GM12865 (cell line): ENCODE measurements at regions not wholly inside any gene's neighbourhood (a gene's known extent, or its start where the extent isn't known, plus 50 kb on each side); places are given as distances from the start of the nearest gene placed in this dataset.

Source experiments
- DNase-seq: peaks from one replicate; pipeline ENCODE4 v3.0.0; 2010; ENCODE audit warnings: low read depth
- H3K4me3 ChIP-seq: 2 replicates; pipeline ENCODE4 v1.5.1; 2011; ENCODE audit warnings: mild to moderate bottlenecking, low read depth, low read length, control low read depth
- TF ChIP-seq, protein P1 (sequence below): IDR thresholded peaks from 2 replicates; pipeline ENCODE4 v1.5.1; 2011; ENCODE audit warnings: low read length, control low read depth, low read depth, inconsistent platforms; ENCODE audit not compliant: insufficient read depth; ENCODE audit errors: missing control alignments

DNA sequence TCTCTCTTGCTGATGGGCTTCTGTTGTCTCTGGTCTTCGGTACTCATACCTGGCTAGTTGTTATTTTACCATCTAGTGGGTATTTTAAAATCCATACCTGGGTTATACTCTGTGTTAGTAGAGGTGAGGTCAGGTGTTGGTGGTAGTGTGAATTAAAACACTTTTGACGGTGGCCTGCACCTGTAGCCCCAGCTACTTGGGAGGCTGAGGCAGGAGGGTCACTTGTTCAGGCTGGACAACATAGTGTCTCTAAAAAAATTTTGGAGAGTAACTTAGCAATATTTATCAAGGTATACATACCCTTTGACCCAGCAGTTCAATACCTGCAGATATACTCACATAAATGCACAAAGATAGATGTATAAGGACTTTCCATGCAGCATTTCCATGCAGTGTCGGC lies 55.4 kb downstream of the GSX1 start:
- TF ChIP-seq, protein P1, sequence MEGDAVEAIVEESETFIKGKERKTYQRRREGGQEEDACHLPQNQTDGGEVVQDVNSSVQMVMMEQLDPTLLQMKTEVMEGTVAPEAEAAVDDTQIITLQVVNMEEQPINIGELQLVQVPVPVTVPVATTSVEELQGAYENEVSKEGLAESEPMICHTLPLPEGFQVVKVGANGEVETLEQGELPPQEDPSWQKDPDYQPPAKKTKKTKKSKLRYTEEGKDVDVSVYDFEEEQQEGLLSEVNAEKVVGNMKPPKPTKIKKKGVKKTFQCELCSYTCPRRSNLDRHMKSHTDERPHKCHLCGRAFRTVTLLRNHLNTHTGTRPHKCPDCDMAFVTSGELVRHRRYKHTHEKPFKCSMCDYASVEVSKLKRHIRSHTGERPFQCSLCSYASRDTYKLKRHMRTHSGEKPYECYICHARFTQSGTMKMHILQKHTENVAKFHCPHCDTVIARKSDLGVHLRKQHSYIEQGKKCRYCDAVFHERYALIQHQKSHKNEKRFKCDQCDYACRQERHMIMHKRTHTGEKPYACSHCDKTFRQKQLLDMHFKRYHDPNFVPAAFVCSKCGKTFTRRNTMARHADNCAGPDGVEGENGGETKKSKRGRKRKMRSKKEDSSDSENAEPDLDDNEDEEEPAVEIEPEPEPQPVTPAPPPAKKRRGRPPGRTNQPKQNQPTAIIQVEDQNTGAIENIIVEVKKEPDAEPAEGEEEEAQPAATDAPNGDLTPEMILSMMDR: no peak
- no peak overlapping the region for H3K4me3 ChIP-seq
- no peak for DNase-seq

DNA sequence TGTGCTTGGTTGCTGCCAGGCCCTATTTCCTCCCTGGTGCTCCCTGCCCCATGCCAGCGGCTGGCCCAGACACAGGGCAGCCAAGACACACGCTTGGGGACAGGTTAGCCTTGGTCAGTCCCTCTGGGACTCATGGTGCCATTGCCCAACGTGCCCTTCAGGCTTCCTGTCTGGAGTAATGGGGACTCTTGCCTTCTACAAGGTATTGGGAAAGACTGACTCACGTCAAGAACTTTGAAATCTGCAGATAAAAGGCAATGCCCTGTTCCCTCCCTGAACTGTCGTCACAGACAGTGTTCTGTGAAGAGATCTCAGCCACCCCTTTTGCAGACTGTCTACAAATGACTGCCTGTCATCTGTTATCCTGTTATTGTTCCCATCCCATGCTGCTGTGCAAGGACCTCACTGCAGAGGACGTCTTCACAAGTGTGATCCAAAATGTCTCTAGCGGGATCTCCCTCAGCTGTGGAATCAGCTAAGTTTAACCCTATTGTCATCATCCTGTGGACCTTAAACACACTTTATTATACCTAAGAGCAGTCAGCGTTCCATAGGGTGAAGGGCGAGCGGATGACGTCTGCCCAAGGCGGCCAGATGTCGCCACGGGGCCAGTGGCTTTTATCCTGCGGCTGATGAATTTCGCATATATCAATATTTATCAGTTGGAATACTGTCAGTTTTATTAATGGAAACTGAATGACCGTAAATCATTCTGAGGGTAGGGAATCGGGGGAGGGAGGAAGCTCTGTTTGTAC lies 59.0 kb downstream of the GSX1 start:
- H3K4me3 ChIP-seq: no peak overlapping the region
- TF ChIP-seq, protein P1: no peak
- DNase-seq: no peak

DNA sequence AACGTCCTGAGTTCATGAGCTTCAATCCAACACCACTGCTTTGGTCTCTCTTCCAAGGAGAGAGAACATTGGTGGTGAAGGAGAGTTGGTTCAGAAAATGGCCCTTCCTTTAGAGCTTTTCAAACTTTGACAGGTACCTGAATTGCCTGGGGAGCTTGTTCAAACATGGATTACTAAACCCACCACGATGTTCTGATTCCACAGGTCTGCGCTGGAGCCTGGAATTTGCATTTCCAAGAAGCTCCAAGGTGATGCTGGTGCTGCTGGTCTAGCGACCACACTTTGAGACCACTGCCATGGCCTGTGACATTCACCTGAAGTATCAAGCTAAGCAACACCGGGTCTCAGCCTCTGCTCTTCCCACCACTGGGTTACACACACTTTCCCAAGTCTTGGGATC lies 60.2 kb downstream of the GSX1 start:
- no peak for DNase-seq
- H3K4me3 ChIP-seq: no peak overlapping the region
- TF ChIP-seq, protein P1: no peak

DNA sequence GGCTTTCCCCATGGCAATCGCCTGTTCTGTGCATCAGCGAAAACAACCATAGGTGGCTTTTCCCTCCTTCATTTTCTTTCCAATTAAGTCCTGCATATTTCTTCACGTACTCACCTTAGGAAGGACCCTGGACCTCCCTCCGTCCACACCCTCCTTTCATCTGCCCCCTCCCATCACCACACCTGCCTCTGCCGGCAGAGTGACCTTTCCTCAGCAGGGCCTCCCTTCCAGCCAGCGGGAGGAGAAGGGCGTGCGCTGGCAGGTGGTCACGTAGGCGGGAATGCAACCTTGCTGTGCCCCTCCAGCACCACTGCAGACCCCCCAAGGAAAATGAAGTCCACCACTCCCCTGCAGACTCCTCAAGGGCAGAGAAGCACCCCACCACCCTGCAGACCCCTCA lies 61.1 kb downstream of the GSX1 start:
- no peak overlapping the region for H3K4me3 ChIP-seq
- no peak for DNase-seq
- TF ChIP-seq, protein P1: no peak

DNA sequence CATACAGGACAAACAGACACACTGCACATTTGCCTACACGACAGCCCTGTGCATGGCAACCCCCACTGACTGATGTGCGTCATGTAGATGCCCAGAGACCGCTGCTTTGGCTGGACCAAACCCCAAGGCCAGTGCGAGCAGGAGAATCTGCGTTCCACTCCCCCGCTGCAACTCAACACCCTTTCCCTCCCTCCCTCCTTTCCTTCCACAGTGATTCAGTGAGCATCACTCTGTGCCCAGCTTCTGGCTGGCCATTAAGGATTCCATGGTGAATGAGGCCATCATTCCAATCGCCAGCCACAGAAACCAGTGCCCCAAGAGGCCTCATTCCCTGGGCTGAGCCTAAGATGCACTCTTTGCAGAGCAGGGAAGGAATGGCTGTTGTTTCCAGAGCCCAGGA lies 61.6 kb downstream of the GSX1 start:
- no peak overlapping the region for H3K4me3 ChIP-seq
- no peak for DNase-seq
- TF ChIP-seq, protein P1: no peak

DNA sequence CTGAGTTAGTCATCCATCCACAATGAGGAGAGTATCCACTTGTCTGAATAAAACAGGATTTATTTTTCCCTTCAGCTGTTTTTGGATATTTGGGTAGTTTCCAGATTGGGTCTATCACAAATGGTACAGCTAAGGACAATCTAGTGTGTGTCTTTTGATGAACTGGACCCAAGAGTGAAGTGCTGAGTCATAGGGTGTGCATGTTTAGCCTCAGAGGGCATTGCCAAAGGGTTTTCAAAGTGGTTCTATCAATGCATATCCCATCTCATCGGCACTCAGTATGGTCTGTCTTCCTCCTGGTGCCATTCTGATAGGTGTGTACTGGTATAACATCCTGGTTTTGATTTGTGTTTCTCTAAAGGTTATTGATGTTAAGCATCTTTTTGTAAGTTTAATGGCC lies 62.3 kb downstream of the GSX1 start:
- H3K4me3 ChIP-seq: no peak overlapping the region
- TF ChIP-seq, protein P1: no peak
- DNase-seq: no peak

DNA sequence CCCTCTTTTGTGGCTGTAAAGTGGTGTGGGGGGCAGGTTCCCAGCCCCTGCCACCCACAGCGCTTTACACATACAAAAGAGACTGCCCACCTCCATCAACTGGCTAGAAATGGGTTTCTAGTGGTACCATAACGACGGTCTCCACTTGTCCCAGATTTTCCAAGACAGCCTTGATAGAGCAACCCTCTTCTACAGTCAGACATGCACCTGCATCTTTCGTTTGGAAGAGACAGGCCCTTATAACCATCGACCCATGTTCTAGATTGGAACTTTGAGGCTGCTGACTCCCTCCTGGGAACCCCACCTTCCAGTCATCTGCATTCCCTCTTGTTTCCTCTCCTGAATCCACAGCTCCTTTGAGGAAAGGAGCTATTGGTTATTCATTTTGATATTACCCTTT lies 63.1 kb downstream of the GSX1 start:
- TF ChIP-seq, protein P1: no peak
- no peak overlapping the region for H3K4me3 ChIP-seq
- DNase-seq: no peak
